Body of pancreas (tissue), 4 donors: ENCODE measurements at regions not wholly inside any gene's neighbourhood (a gene's known extent, or its start where the extent isn't known, plus 50 kb on each side); places are given as distances from the start of the nearest gene placed in this dataset.

Experiments used
- POLR2A ChIP-seq, 3 donors: fragments of 450-650 bp; IDR thresholded peaks; one replicate each; pipeline ENCODE4 v1.6.1; 2016; ENCODE audit warnings: antibody characterized with exemption in 3 of 3, mild to moderate bottlenecking in 2 of 3
- TF ChIP-seq, protein P1 (sequence below), 7 experiments: fragments of 450-650 bp in 4 of 7; fragments of 200-600 bp in 3 of 7; sonication (generic) in 3 of 7; IDR thresholded peaks; one replicate each; pipeline ENCODE4 v1.5.1; 2016 to 2019; ENCODE audit warnings: antibody characterized with exemption in 7 of 7

DNA sequence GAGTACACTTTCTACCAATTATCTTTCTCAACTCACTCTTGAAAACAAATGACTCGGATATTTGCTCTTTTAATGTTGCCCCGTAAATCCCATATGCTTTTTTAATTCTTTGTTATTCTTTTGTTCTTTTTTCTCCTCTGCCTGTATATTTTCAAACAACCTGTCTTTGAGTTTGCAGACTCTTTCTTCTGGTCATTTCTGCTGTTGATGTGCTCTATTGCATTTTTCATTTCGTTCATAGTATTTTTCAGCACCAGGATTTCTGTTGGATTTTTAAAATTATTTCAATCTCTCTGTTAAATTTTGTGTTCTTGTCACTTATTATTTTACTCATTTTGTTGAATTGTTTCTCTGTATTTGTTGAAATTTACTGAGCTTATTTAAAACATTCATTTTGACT, 146.8 kb upstream of the B3GALT2 start:
- TF ChIP-seq, protein P1, sequence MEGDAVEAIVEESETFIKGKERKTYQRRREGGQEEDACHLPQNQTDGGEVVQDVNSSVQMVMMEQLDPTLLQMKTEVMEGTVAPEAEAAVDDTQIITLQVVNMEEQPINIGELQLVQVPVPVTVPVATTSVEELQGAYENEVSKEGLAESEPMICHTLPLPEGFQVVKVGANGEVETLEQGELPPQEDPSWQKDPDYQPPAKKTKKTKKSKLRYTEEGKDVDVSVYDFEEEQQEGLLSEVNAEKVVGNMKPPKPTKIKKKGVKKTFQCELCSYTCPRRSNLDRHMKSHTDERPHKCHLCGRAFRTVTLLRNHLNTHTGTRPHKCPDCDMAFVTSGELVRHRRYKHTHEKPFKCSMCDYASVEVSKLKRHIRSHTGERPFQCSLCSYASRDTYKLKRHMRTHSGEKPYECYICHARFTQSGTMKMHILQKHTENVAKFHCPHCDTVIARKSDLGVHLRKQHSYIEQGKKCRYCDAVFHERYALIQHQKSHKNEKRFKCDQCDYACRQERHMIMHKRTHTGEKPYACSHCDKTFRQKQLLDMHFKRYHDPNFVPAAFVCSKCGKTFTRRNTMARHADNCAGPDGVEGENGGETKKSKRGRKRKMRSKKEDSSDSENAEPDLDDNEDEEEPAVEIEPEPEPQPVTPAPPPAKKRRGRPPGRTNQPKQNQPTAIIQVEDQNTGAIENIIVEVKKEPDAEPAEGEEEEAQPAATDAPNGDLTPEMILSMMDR (IDR thresholded peaks at IDR 0.05) = no peak
- no peak for TF ChIP-seq POLR2A (IDR thresholded peaks at IDR 0.05)
